Astrocyte (in vitro differentiated cells and primary cell): ENCODE measurements at regions not wholly inside any gene's neighbourhood (a gene's known extent, or its start where the extent isn't known, plus 50 kb on each side); places are given as distances from the start of the nearest gene placed in this dataset.
"Not testable (repeated sequence)": the region's sequence is repeated elsewhere in the genome, so short reads cannot be mapped to it uniquely, and the experiment has no call there.

Source experiments
- EZH2 ChIP-seq: IDR thresholded peaks from 2 replicates; pipeline ENCODE4 v1.6.1; 2012; ENCODE audit warnings: mild to moderate bottlenecking, low read length, inconsistent platforms; ENCODE audit not compliant: insufficient read depth
- TF ChIP-seq, protein P1 (sequence below): IDR thresholded peaks from 2 replicates; pipeline ENCODE4 v1.5.1; 2011; ENCODE audit warnings: low read depth, mild to moderate bottlenecking, inconsistent platforms, low read length, moderate library complexity; ENCODE audit not compliant: insufficient read depth

DNA sequence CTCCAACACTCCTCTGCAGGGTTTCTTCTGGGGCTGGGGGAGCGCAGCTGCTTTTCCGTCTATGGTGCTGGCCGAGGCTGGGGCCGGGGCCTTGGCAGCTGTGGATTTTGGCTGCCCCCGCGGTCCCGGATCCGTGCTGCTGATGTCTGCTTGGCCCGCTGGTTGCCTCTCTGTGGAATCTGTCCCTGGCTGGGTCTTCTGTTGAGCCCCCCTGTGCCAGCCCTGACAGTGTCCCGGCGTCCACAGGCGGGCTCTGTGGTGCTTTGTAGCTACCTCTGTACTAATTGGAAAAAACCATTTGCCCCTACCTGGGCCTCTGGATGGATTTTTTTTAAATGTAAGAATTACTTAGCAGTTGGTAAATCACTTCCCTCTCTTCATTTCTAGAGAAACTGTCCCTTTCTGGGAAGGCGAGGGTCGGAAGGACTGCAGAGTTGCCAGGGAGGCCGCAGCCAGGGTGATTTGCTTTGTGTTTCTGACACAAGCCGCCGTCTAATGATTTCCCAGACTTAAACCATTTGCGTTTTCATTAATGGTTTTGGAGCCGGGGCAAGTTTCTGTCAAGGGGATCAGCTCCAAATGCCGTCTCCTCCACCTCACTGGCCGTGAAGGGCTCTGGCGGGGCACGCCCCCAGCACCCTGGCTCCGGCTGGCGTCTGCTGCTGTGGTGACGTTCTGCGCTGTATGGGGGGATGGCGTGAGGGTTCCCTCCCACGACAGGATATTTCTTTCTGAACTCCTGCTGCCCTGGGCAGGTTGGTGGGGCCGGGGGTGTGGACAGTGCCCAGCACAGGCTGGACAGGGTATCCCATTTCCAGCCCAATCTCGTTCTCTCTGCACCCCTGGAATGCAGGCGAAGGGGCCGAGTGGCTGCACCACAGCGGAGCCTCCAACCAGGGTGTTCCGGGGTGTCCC, 201.7 kb downstream of the LAT start:
- TF ChIP-seq, protein P1, sequence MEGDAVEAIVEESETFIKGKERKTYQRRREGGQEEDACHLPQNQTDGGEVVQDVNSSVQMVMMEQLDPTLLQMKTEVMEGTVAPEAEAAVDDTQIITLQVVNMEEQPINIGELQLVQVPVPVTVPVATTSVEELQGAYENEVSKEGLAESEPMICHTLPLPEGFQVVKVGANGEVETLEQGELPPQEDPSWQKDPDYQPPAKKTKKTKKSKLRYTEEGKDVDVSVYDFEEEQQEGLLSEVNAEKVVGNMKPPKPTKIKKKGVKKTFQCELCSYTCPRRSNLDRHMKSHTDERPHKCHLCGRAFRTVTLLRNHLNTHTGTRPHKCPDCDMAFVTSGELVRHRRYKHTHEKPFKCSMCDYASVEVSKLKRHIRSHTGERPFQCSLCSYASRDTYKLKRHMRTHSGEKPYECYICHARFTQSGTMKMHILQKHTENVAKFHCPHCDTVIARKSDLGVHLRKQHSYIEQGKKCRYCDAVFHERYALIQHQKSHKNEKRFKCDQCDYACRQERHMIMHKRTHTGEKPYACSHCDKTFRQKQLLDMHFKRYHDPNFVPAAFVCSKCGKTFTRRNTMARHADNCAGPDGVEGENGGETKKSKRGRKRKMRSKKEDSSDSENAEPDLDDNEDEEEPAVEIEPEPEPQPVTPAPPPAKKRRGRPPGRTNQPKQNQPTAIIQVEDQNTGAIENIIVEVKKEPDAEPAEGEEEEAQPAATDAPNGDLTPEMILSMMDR: not testable (repeated sequence)
- TF ChIP-seq EZH2: not testable (repeated sequence)
